ENCODE measurements at regions not wholly inside any gene's neighbourhood (a gene's known extent, or its start where the extent isn't known, plus 50 kb on each side); places are given as distances from the start of the nearest gene placed in this dataset.

DNA sequence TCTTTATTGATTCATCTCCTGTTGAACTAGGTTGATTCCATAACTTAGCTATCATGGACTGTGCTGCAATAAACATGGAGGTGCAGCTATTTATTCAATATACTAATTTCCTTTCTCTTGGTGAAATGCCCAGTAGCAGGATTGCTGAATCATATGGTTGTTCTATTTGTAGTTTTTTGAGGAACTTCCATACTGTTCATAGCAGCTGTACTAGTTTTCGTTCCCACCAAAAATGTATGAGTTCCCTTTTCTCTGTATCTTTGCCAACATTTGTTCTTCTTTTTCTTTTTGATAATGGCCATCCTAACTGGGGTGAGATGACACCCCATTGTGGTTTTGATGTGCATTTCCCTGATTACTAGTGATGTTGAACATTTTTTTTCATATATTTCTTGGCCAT lies 87.2 kb upstream of the NAV2 start (continued):
- TF ChIP-seq, protein P1, sequence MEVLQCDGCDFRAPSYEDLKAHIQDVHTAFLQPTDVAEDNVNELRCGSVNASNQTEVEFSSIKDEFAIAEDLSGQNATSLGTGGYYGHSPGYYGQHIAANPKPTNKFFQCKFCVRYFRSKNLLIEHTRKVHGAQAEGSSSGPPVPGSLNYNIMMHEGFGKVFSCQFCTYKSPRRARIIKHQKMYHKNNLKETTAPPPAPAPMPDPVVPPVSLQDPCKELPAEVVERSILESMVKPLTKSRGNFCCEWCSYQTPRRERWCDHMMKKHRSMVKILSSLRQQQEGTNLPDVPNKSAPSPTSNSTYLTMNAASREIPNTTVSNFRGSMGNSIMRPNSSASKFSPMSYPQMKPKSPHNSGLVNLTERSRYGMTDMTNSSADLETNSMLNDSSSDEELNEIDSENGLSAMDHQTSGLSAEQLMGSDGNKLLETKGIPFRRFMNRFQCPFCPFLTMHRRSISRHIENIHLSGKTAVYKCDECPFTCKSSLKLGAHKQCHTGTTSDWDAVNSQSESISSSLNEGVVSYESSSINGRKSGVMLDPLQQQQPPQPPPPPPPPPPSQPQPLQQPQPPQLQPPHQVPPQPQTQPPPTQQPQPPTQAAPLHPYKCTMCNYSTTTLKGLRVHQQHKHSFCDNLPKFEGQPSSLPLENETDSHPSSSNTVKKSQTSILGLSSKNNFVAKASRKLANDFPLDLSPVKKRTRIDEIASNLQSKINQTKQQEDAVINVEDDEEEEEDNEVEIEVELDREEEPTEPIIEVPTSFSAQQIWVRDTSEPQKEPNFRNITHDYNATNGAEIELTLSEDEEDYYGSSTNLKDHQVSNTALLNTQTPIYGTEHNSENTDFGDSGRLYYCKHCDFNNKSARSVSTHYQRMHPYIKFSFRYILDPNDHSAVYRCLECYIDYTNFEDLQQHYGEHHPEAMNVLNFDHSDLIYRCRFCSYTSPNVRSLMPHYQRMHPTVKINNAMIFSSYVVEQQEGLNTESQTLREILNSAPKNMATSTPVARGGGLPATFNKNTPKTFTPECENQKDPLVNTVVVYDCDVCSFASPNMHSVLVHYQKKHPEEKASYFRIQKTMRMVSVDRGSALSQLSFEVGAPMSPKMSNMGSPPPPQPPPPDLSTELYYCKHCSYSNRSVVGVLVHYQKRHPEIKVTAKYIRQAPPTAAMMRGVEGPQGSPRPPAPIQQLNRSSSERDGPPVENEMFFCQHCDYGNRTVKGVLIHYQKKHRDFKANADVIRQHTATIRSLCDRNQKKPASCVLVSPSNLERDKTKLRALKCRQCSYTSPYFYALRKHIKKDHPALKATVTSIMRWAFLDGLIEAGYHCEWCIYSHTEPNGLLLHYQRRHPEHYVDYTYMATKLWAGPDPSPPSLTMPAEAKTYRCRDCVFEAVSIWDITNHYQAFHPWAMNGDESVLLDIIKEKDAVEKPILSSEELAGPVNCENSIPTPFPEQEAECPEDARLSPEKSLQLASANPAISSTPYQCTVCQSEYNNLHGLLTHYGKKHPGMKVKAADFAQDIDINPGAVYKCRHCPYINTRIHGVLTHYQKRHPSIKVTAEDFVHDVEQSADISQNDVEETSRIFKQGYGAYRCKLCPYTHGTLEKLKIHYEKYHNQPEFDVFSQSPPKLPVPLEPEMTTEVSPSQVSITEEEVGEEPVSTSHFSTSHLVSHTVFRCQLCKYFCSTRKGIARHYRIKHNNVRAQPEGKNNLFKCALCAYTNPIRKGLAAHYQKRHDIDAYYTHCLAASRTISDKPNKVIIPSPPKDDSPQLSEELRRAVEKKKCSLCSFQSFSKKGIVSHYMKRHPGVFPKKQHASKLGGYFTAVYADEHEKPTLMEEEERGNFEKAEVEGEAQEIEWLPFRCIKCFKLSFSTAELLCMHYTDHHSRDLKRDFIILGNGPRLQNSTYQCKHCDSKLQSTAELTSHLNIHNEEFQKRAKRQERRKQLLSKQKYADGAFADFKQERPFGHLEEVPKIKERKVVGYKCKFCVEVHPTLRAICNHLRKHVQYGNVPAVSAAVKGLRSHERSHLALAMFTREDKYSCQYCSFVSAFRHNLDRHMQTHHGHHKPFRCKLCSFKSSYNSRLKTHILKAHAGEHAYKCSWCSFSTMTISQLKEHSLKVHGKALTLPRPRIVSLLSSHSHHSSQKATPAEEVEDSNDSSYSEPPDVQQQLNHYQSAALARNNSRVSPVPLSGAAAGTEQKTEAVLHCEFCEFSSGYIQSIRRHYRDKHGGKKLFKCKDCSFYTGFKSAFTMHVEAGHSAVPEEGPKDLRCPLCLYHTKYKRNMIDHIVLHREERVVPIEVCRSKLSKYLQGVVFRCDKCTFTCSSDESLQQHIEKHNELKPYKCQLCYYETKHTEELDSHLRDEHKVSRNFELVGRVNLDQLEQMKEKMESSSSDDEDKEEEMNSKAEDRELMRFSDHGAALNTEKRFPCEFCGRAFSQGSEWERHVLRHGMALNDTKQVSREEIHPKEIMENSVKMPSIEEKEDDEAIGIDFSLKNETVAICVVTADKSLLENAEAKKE (CRISPR knock-in tag; IDR thresholded peaks at IDR 0.05): no peak
- TF ChIP-seq NANOG (IDR thresholded peaks at IDR 0.05; ENCODE audit: borderline replicate concordance) (no peak), ZNF114 (CRISPR knock-in tag; IDR thresholded peaks at IDR 0.05) (no peak), ZNF331 (CRISPR knock-in tag; IDR thresholded peaks at IDR 0.05; ENCODE audit: low read depth) (no peak)

DNA sequence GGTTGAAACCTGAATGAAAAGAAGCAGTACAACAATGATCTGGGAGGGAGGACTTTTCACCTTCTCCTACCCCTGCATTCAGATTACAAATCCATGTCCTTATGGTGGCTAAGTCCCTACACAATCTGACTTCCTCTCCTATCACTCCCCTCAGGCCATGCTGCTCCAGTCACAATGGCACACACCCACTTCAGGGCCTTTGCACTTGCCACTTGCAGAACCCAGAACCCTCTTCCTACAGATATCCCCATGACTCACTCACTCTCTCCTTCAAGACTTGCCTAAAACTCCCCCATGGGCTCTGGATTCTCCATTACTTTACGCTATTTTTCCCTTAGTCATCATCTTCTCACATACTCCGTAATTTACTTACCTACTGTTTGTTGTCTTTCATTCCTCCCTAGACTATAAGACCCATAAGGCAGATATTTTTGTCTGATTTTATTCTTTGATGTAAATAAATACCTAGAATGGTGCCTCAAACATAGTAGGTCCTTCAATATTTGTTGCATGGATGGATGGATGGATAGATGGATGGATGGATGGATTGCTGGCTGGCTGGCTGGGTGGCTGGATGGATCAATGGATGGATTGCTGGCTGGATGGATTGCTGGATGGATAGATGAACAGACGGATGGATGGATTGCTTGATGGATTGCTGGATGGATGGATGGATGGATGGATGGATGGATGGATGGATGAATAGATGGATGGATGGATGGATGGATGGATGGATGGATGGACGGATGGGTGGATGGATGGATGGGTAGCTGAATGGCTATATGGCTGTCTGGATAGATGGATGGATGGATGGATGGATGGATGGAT lies 94.7 kb upstream of the NAV2 start:
- Mint-ChIP-seq H3K4me3 (no peak overlapping the region), H3K27ac (no peak overlapping the region), H3K4me1 (no peaks in the 10 kb centered on the region), H3K36me3 (ENCODE audit: low read depth) (no peaks in the 10 kb centered on the region), H3K9me3 (peaks cover 4% of the 10 kb centered on the region), H3K27me3 (ENCODE audit: insufficient read depth, low read depth, poor library complexity) (no peaks in the 10 kb centered on the region)
- no peak for ATAC-seq
- Histone ChIP-seq H2AFZ (no peak overlapping the region), H3F3A (replicated peaks; ENCODE audit: low read depth) (no peaks in the 10 kb centered on the region), H3K36me3 (ENCODE audit: insufficient read depth) (no peaks in the 10 kb centered on the region), H3K4me2 (no peak overlapping the region), H3K79me2 (replicated peaks; ENCODE audit: insufficient read depth) (no peaks in the 10 kb centered on the region), H3K4me1 (ENCODE audit: insufficient read depth) (no peaks in the 10 kb centered on the region), H3K27me3 (ENCODE audit: insufficient read depth) (no peaks in the 10 kb centered on the region), H3K4me3 (no peak overlapping the region), H3K9me2 (ENCODE audit: insufficient read depth) (no peaks in the 10 kb centered on the region), H4K20me1 (replicated peaks; ENCODE audit: insufficient read depth) (no peaks in the 10 kb centered on the region), H3K27ac (ENCODE audit: low read depth) (no peak overlapping the region)
- no peak for TF ChIP-seq ZNF331 (CRISPR knock-in tag; IDR thresholded peaks at IDR 0.05; ENCODE audit: low read depth)
- DNase-seq (ENCODE audit: low spot score): no peak
